Prostate gland (tissue), 2 donors: ENCODE measurements at regions not wholly inside any gene's neighbourhood (a gene's known extent, or its start where the extent isn't known, plus 50 kb on each side); places are given as distances from the start of the nearest gene placed in this dataset.

Experiments
- DNase-seq: peaks from one replicate; pipeline ENCODE4 v3.0.0-alpha.2; 2019; ENCODE audit warnings: low spot score
- H3K27ac ChIP-seq, 2 donors: fragments of 200-600 bp; sonication (generic); 2 replicates each; pipeline ENCODE4 v1.5.1; 2017 to 2019
- H3K27me3 ChIP-seq: fragments of 200-600 bp; sonication (generic); replicated peaks from 2 replicates; pipeline ENCODE4 v1.5.1; 2019; ENCODE audit not compliant: insufficient read depth
- H3K36me3 ChIP-seq, 2 donors: fragments of 200-600 bp; sonication (generic); 1 replicate in 1 of 2; 2 replicates in 1 of 2; pipeline versions ENCODE4 v1.5.1 to v1.8.1; 2017 to 2019
- H3K4me1 ChIP-seq: fragments of 200-600 bp; sonication (generic); replicated peaks from 2 replicates; pipeline ENCODE4 v1.5.1; 2019
- H3K4me3 ChIP-seq, 2 donors: fragments of 200-600 bp; sonication (generic); 2 replicates each; pipeline ENCODE4 v1.5.1; 2017 to 2019
- H3K9me3 ChIP-seq: fragments of 200-600 bp; sonication (generic); 2 replicates; pipeline ENCODE4 v1.5.1; 2017
- POLR2A ChIP-seq: fragments of 450-650 bp; IDR thresholded peaks from one replicate; pipeline ENCODE4 v1.6.1; 2016; ENCODE audit warnings: antibody characterized with exemption, mild to moderate bottlenecking
- POLR2AphosphoS5 ChIP-seq: sonication (generic); formaldehyde crosslinking; IDR thresholded peaks from one replicate; pipeline ENCODE4 v1.6.1; 2017; ENCODE audit warnings: antibody characterized with exemption
- WGBS: methylation state at CpG from one replicate; pipeline ENCODE4 v1.1.5; 2018; 5-methylcytosine and 5-hydroxymethylcytosine counted together
- intact Hi-C: fragments of 100-400 bp; cut with DNase I; formaldehyde crosslinking; loops from one replicate; pipeline ENCODE4 v1.14.2; 2022
- TF ChIP-seq, protein P1 (sequence below), 4 experiments: fragments of 200-600 bp in 2 of 4; fragments of 450-650 bp in 2 of 4; sonication (generic) in 2 of 4; IDR thresholded peaks; 1 replicate in 3 of 4; 2 replicates in 1 of 4; pipeline ENCODE4 v1.5.1; 2016 to 2019; ENCODE audit warnings: antibody characterized with exemption in 4 of 4, mild to moderate bottlenecking in 2 of 4, moderate library complexity in 2 of 4

- intact Hi-C loops, result no loop called here
- no peak for DNase-seq
- H3K4me3 ChIP-seq, result no peak overlapping the region
- H3K4me1 ChIP-seq, result no peaks in the 10 kb centered on the region
- no peaks in the 10 kb centered on the region for H3K27me3 ChIP-seq
- TF ChIP-seq, protein P1, sequence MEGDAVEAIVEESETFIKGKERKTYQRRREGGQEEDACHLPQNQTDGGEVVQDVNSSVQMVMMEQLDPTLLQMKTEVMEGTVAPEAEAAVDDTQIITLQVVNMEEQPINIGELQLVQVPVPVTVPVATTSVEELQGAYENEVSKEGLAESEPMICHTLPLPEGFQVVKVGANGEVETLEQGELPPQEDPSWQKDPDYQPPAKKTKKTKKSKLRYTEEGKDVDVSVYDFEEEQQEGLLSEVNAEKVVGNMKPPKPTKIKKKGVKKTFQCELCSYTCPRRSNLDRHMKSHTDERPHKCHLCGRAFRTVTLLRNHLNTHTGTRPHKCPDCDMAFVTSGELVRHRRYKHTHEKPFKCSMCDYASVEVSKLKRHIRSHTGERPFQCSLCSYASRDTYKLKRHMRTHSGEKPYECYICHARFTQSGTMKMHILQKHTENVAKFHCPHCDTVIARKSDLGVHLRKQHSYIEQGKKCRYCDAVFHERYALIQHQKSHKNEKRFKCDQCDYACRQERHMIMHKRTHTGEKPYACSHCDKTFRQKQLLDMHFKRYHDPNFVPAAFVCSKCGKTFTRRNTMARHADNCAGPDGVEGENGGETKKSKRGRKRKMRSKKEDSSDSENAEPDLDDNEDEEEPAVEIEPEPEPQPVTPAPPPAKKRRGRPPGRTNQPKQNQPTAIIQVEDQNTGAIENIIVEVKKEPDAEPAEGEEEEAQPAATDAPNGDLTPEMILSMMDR (IDR thresholded peaks at IDR 0.05), result no peak
- TF ChIP-seq POLR2A, result no peak
- TF ChIP-seq POLR2AphosphoS5, result no peak
- H3K9me3 ChIP-seq, result no peaks in the 10 kb centered on the region
- no peaks in the 10 kb centered on the region for H3K36me3 ChIP-seq
- H3K27ac ChIP-seq, result no peak overlapping the region
- 31% methylated on average over 6 of the region's 6 CpGs for WGBS
These were observed 112.5 kb upstream of the CACHD1 start for GRCh38 chr1:64357422-64357821.

DNA sequence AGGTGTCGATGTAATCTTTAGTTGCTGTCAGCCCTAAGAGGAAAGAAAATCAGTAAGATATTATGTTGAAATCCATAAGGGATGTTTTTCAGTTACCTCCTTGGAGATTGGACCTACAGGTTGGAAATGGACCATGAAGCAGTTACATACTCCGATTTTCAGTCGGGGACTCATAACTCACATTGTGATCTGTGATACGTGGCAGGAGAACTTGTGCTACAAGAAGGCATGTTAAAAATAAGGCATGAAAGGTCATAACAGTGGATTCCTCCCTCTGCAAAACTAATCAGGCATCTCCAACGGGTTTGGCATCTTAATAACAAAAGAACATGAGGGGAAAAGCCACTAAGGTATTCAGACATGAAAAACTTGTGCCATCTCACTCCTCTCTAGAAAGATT lies 111.2 kb upstream of the CACHD1 start:
- Histone ChIP-seq H3K4me3 (no peak overlapping the region), H3K9me3 (no peaks in the 10 kb centered on the region), H3K27ac (no peak overlapping the region), H3K36me3 (no peaks in the 10 kb centered on the region), H3K27me3 (no peaks in the 10 kb centered on the region), H3K4me1 (no peaks in the 10 kb centered on the region)
- WGBS, result 62% methylated on average over 5 of the region's 5 CpGs
- DNase-seq, result no peak
- TF ChIP-seq POLR2A (no peak), POLR2AphosphoS5 (no peak)
- TF ChIP-seq, protein P1 (IDR thresholded peaks at IDR 0.05), result no peak
- intact Hi-C loops, result no loop called here

- Histone ChIP-seq H3K27me3 (no peaks in the 10 kb centered on the region), H3K36me3 (no peaks in the 10 kb centered on the region), H3K4me1 (no peaks in the 10 kb centered on the region), H3K27ac (no peak overlapping the region), H3K9me3 (no peaks in the 10 kb centered on the region), H3K4me3 (no peak overlapping the region)
- intact Hi-C loops, result no loop called here
- TF ChIP-seq, protein P1 (IDR thresholded peaks at IDR 0.05), result no peak
- TF ChIP-seq POLR2A (no peak), POLR2AphosphoS5 (no peak)
- 93% methylated on average over 3 of the region's 3 CpGs for WGBS
- DNase-seq, result no peak
These were observed 108.0 kb upstream of the CACHD1 start for GRCh38 chr1:64361974-64362373.

DNA sequence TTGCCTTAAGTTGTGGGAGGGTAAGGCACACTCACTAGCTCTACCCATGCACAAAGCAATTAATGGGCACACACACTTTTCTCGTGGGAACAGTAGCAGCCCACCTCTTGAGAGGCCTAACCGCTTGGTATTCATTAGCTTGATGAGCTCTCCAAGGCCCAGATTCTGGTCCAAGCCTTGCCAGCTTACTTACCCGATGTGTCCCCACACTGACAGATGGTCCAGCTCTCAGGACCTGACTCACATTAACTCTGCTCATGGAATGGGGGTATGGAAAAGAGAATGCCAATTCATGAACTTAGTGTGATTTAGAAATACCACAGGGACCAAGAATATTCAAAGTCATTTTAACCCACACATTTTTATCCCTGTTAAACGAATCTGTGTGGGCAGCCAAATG lies 106.8 kb upstream of the CACHD1 start:
- H3K4me1 ChIP-seq, result no peaks in the 10 kb centered on the region
- WGBS, result 78% methylated on average over 4 of the region's 4 CpGs
- no peaks in the 10 kb centered on the region for H3K9me3 ChIP-seq
- intact Hi-C loops, result no loop called here
- H3K27ac ChIP-seq, result no peak overlapping the region
- no peaks in the 10 kb centered on the region for H3K36me3 ChIP-seq
- DNase-seq, result no peak
- H3K27me3 ChIP-seq, result no peaks in the 10 kb centered on the region
- H3K4me3 ChIP-seq, result no peak overlapping the region
- TF ChIP-seq POLR2A, result no peak
- TF ChIP-seq, protein P1 (IDR thresholded peaks at IDR 0.05), result no peak
- TF ChIP-seq POLR2AphosphoS5, result no peak

- intact Hi-C loops, result no loop called here
- TF ChIP-seq, protein P1 (IDR thresholded peaks at IDR 0.05), result no peak
- TF ChIP-seq POLR2A (no peak), POLR2AphosphoS5 (no peak)
- no peaks in the 10 kb centered on the region for H3K36me3 ChIP-seq
These were observed 106.3 kb upstream of the CACHD1 start for GRCh38 chr1:64363616-64364015.

More at GRCh38 chr1:64363616-64364015, 106.3 kb upstream of the CACHD1 start:
- Histone ChIP-seq H3K4me1 (no peaks in the 10 kb centered on the region), H3K9me3 (no peaks in the 10 kb centered on the region), H3K4me3 (no peak overlapping the region), H3K27me3 (no peaks in the 10 kb centered on the region), H3K27ac (no peak overlapping the region)
- no peak for DNase-seq
